Peyer's patch (tissue), 4 donors: ENCODE measurements at regions not wholly inside any gene's neighbourhood (a gene's known extent, or its start where the extent isn't known, plus 50 kb on each side); places are given as distances from the start of the nearest gene placed in this dataset.

Experiments
- DNase-seq, 3 donors: peaks; one replicate each; pipeline ENCODE4 v3.0.0-alpha.2; 2017 to 2019
- H3K27ac ChIP-seq, 4 donors: fragments of 200-600 bp; sonication (generic); one replicate each; pipeline ENCODE4 v1.5.1; 2016 to 2019
- H3K27me3 ChIP-seq, 2 donors: fragments of 200-600 bp; sonication (generic); one replicate each; pipeline ENCODE4 v1.5.1; 2019
- H3K36me3 ChIP-seq, 3 donors: fragments of 200-600 bp; sonication (generic); one replicate each; pipeline ENCODE4 v1.5.1; 2016 to 2019
- H3K4me1 ChIP-seq, 4 donors: fragments of 200-600 bp; sonication (generic); one replicate each; pipeline ENCODE4 v1.5.1; 2016 to 2019
- H3K4me3 ChIP-seq, 4 donors: fragments of 200-600 bp; sonication (generic); 1 replicate in 3 of 4; 2 replicates in 1 of 4; pipeline ENCODE4 v1.5.1; 2016 to 2019; ENCODE audit warnings: mild to moderate bottlenecking in 1 of 4
- H3K9me3 ChIP-seq, 4 donors: fragments of 200-600 bp; sonication (generic); one replicate each; pipeline ENCODE4 v1.5.1; 2016 to 2019; ENCODE audit warnings: mild to moderate bottlenecking in 1 of 4
- POLR2A ChIP-seq, 2 donors: fragments of 450-650 bp; IDR thresholded peaks; one replicate each; pipeline ENCODE4 v1.5.1; 2017; ENCODE audit warnings: antibody characterized with exemption in 2 of 2, mild to moderate bottlenecking in 2 of 2, moderate library complexity in 2 of 2
- TF ChIP-seq, protein P1 (sequence below), 6 experiments: fragments of 450-650 bp in 4 of 6; fragments of 200-600 bp in 2 of 6; sonication (generic) in 1 of 6; IDR thresholded peaks; one replicate each; pipeline ENCODE4 v1.5.1; 2017 to 2019; ENCODE audit warnings: antibody characterized with exemption in 6 of 6, mild to moderate bottlenecking in 3 of 6, moderate library complexity in 1 of 6

DNA sequence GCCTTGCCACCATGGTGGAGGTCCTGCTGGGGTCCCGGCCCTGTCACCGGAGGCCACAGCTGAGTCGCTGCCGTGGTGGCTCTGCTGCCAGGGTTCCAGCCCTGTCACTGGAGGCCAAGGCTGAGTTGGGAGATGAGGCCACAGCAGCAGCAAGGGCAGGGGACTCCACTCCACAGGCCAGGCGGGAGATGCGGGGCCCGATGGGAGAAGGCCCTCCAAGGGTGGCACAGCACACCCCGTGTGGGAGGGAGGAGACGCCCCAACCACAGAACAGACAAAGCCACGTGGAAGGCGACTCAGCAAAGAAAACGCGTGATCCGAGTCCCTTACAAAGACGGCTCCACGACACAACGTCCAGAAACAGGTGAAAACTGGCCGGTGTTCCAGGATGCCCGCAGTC, 159.3 kb downstream of the BRD1 start:
- peaks cover 0 to 5% of the 10 kb centered on the region in 2 donors for H3K27me3 ChIP-seq

GRCh38 chr22:49667236-49667635, 160.4 kb downstream of the BRD1 start:
- DNase-seq: peak in 2 of 3 donors; percentile 38 to 72
- Histone ChIP-seq H3K27me3 (peaks cover 0 to 5% of the 10 kb centered on the region in 2 donors), H3K4me3 (no peak overlapping the region)

More for the DNA sequence above, 159.3 kb downstream of the BRD1 start:
- TF ChIP-seq POLR2A (IDR thresholded peaks at IDR 0.05): no peak
- TF ChIP-seq, protein P1, sequence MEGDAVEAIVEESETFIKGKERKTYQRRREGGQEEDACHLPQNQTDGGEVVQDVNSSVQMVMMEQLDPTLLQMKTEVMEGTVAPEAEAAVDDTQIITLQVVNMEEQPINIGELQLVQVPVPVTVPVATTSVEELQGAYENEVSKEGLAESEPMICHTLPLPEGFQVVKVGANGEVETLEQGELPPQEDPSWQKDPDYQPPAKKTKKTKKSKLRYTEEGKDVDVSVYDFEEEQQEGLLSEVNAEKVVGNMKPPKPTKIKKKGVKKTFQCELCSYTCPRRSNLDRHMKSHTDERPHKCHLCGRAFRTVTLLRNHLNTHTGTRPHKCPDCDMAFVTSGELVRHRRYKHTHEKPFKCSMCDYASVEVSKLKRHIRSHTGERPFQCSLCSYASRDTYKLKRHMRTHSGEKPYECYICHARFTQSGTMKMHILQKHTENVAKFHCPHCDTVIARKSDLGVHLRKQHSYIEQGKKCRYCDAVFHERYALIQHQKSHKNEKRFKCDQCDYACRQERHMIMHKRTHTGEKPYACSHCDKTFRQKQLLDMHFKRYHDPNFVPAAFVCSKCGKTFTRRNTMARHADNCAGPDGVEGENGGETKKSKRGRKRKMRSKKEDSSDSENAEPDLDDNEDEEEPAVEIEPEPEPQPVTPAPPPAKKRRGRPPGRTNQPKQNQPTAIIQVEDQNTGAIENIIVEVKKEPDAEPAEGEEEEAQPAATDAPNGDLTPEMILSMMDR (IDR thresholded peaks at IDR 0.05): no peak
- Histone ChIP-seq H3K4me3 (no peak overlapping the region), H3K36me3 (no peaks in the 10 kb centered on the region), H3K4me1 (peaks cover 0 to 14% (median 4%) of the 10 kb centered on the region in 4 donors), H3K9me3 (peaks cover 0 to 9% (median 0%) of the 10 kb centered on the region in 4 donors), H3K27ac (no peak overlapping the region)
- peak in 1 of 3 donors; percentile 41 for DNase-seq

DNA sequence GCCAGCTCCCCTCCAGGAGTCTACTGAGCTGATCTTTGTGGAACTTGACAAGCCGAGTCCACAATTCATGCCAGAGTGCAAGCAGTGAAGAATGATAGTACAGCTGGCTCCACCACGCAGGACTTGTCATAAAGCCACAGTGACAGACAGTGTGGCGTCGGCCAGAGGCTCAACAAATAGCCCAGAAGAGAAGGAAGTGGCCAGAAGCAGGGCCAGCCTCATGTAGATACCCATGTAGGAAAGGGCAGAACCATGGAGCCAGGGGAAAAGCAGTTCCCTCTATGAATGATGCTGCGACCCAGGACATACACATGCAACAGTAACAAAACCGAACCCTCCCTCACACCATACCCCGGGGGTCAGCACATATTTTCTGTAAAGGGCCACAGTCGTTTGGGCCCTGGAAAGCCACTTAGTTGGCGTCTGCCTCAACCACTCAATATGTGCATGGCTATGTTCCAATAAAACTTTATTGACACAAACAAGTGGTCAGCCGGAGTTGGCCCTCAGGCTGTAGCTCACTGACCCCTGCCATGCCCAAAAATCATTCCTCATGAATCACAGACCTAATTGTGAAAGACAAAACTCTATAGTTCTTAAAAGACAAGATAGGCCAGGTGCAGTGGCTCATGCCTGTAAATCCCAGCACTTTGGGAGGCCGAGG, 161.4 kb downstream of the BRD1 start:
- H3K9me3 ChIP-seq: peaks cover 0 to 9% (median 0%) of the 10 kb centered on the region in 4 donors
- peak overlapping the region in 1 of 4 donors; percentile 43 for H3K27ac ChIP-seq
- no peak for TF ChIP-seq POLR2A (IDR thresholded peaks at IDR 0.05)
- TF ChIP-seq, protein P1 (IDR thresholded peaks at IDR 0.05): no peak
- H3K27me3 ChIP-seq: peaks cover 0 to 5% of the 10 kb centered on the region in 2 donors
- peaks cover 0 to 14% (median 4%) of the 10 kb centered on the region in 4 donors for H3K4me1 ChIP-seq
- peak in 1 of 3 donors; percentile 34 for DNase-seq
- no peak overlapping the region for H3K4me3 ChIP-seq
- no peaks in the 10 kb centered on the region for H3K36me3 ChIP-seq

More at GRCh38 chr22:49667236-49667635, 160.4 kb downstream of the BRD1 start:
- Histone ChIP-seq H3K9me3 (peaks cover 0 to 9% (median 0%) of the 10 kb centered on the region in 4 donors), H3K27ac (no peak overlapping the region), H3K36me3 (no peaks in the 10 kb centered on the region), H3K4me1 (peaks cover 0 to 14% (median 4%) of the 10 kb centered on the region in 4 donors)
- TF ChIP-seq, protein P1 (IDR thresholded peaks at IDR 0.05): no peak
- TF ChIP-seq POLR2A (IDR thresholded peaks at IDR 0.05): no peak

DNA sequence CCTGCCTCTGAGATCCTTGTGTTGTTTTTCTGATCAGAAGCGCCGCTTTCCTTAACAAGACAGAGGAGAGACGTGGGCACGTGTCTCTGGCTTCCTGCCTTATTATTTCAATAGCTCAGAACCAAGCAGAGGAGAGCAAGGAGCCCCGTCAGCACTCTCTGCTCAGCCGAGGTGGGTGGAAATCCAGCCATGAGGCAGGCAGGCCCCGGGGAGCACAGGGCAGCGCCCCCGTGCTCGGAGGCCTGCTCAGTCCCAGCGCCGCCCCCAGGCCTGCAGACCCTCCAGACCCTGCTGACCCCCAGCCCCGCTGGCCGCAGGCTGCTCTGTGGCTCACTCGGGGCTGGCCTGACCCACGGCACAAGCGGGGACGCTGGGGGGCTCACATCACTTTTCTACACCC, 162.8 kb downstream of the BRD1 start:
- TF ChIP-seq POLR2A (IDR thresholded peaks at IDR 0.05): no peak
- TF ChIP-seq, protein P1 (IDR thresholded peaks at IDR 0.05): no peak
- peak in 1 of 3 donors; percentile 33 for DNase-seq
- Histone ChIP-seq H3K9me3 (peaks cover 0 to 9% (median 0%) of the 10 kb centered on the region in 4 donors), H3K27ac (peak overlapping the region in 1 of 4 donors; percentile 5), H3K27me3 (no peaks in the 10 kb centered on the region), H3K4me3 (no peak overlapping the region), H3K36me3 (no peaks in the 10 kb centered on the region), H3K4me1 (peaks cover 0 to under 1% (median 0%) of the 10 kb centered on the region in 4 donors)

DNA sequence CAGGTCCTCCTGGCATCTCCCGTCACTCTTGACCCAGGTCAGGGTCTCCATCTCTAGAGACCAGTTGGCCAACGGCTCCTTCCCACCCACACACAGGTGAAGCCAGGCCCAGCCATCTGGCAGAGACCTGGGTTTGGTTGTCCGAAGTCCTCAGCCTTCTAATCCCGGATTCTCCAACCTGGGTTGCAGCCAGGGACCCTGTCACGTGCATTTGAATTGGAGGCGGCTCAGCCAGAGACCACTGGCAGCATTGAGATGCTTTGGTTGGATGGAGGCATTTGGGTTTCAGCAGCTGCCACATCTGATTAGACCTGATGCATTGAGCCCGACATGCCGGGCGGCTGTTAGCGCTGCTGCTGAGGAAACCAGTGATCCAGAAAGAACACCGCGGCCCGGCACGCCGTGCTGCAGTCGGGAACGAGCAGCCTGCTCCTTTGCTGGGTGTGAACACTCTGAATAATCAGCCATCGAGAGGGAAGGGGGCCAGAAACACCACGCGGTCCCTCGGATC, 163.2 kb downstream of the BRD1 start:
- no peaks in the 10 kb centered on the region for H3K4me1 ChIP-seq
- H3K9me3 ChIP-seq: peaks cover 0 to 5% (median 0%) of the 10 kb centered on the region in 4 donors
- H3K4me3 ChIP-seq: no peak overlapping the region
- DNase-seq: peak in 1 of 3 donors; percentile 39
- no peaks in the 10 kb centered on the region for H3K36me3 ChIP-seq
- H3K27ac ChIP-seq: no peak overlapping the region
- no peaks in the 10 kb centered on the region for H3K27me3 ChIP-seq
- no peak for TF ChIP-seq POLR2A (IDR thresholded peaks at IDR 0.05)
- TF ChIP-seq, protein P1 (IDR thresholded peaks at IDR 0.05): no peak
